ENCODE measurements at regions not wholly inside any gene's neighbourhood (a gene's known extent, or its start where the extent isn't known, plus 50 kb on each side); places are given as distances from the start of the nearest gene placed in this dataset.

DNA sequence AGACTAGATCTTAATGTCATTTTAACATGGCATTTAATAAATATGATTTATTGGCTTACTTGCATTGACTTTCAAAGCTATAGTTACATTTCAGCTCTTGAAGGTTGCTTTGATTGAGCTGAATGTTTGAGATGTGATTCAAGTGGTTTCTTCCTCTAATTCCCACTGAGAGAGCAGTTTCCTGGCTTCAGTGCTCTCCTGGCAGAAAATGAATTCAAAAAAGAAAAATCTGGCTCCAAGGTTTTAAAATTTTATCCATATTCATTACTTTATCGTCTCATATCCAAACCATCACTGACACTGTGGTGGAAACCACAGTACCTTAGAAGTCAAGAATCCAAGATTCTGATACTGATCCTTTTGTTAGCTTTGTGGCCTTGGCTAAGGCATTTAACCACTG lies 263.1 kb upstream of the HSF2 start:
- no peaks in the 10 kb centered on the region for H3K27me3 Mint-ChIP-seq (ENCODE audit: insufficient read depth, low read depth)
- no peaks in the 10 kb centered on the region for H3K4me1 ChIP-seq
- TF ChIP-seq EZH2phosphoT487 (IDR thresholded peaks at IDR 0.05) (no peak), EZH2 (IDR thresholded peaks at IDR 0.05) (no peak)
- TF ChIP-seq, protein P1, sequence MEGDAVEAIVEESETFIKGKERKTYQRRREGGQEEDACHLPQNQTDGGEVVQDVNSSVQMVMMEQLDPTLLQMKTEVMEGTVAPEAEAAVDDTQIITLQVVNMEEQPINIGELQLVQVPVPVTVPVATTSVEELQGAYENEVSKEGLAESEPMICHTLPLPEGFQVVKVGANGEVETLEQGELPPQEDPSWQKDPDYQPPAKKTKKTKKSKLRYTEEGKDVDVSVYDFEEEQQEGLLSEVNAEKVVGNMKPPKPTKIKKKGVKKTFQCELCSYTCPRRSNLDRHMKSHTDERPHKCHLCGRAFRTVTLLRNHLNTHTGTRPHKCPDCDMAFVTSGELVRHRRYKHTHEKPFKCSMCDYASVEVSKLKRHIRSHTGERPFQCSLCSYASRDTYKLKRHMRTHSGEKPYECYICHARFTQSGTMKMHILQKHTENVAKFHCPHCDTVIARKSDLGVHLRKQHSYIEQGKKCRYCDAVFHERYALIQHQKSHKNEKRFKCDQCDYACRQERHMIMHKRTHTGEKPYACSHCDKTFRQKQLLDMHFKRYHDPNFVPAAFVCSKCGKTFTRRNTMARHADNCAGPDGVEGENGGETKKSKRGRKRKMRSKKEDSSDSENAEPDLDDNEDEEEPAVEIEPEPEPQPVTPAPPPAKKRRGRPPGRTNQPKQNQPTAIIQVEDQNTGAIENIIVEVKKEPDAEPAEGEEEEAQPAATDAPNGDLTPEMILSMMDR (IDR thresholded peaks at IDR 0.05), result no peak
- no peak overlapping the region for H3K9ac ChIP-seq
- no peak overlapping the region for H2AFZ ChIP-seq (replicated peaks)
- H3K27ac ChIP-seq, result no peak overlapping the region
- H3K4me2 ChIP-seq, result no peak overlapping the region
- no peak overlapping the region for H3K27ac Mint-ChIP-seq
- H3F3A ChIP-seq (ENCODE audit: low read depth), result no peaks in the 10 kb centered on the region
- no peaks in the 10 kb centered on the region for H3K4me1 Mint-ChIP-seq
- no peaks in the 10 kb centered on the region for H3K36me3 Mint-ChIP-seq
- no peaks in the 10 kb centered on the region for H3K36me3 ChIP-seq
- H4K20me1 ChIP-seq (ENCODE audit: low read depth), result no peaks in the 10 kb centered on the region
- H3K79me2 ChIP-seq (ENCODE audit: low read depth), result no peaks in the 10 kb centered on the region
- H3K9me3 Mint-ChIP-seq, result no peaks in the 10 kb centered on the region
- no peak overlapping the region for H3K4me3 Mint-ChIP-seq
- H3K27me3 ChIP-seq, result no peaks in the 10 kb centered on the region
- H3K4me3 ChIP-seq, result no peak overlapping the region
- no peaks in the 10 kb centered on the region for H3K9me3 ChIP-seq (ENCODE audit: low read depth)
- no peak for DNase-seq (ENCODE audit: low spot score)

DNA sequence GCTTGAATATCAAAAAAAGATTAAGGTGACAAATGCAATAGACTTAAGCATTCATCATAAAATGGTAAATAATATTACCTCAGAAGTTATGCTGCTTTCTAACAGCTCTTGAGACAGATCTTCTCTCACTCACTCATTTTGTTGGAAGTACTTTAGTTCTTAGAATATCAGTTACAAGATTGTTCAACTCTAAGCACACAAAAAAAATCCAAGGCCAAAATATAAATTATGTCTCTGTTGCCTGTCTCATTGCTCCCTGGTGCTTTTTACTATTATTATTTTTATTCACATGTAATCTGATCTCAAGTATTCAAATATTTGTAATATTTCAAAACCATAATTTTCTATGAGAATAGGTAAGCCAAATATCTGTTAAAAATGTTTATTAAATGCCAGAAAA lies 259.4 kb upstream of the HSF2 start:
- TF ChIP-seq EZH2phosphoT487 (IDR thresholded peaks at IDR 0.05) (no peak), EZH2 (IDR thresholded peaks at IDR 0.05) (no peak)
- no peaks in the 10 kb centered on the region for H3K36me3 Mint-ChIP-seq
- no peak overlapping the region for H3K27ac Mint-ChIP-seq
- no peak overlapping the region for H3K9ac ChIP-seq
- no peak overlapping the region for H3K4me3 ChIP-seq
- no peak overlapping the region for H3K27ac ChIP-seq
- no peaks in the 10 kb centered on the region for H3K9me3 ChIP-seq (ENCODE audit: low read depth)
- no peak overlapping the region for H2AFZ ChIP-seq (replicated peaks)
- no peaks in the 10 kb centered on the region for H3K9me3 Mint-ChIP-seq
- H3K27me3 ChIP-seq, result no peaks in the 10 kb centered on the region
- H4K20me1 ChIP-seq (ENCODE audit: low read depth), result no peaks in the 10 kb centered on the region
- H3K4me1 Mint-ChIP-seq, result no peaks in the 10 kb centered on the region
- H3K79me2 ChIP-seq (ENCODE audit: low read depth), result no peaks in the 10 kb centered on the region
- H3F3A ChIP-seq (ENCODE audit: low read depth), result no peaks in the 10 kb centered on the region
- H3K4me2 ChIP-seq, result no peak overlapping the region
- no peaks in the 10 kb centered on the region for H3K27me3 Mint-ChIP-seq (ENCODE audit: insufficient read depth, low read depth)
- H3K4me1 ChIP-seq, result no peaks in the 10 kb centered on the region
- DNase-seq (ENCODE audit: low spot score), result no peak
- H3K36me3 ChIP-seq, result no peaks in the 10 kb centered on the region
- no peak overlapping the region for H3K4me3 Mint-ChIP-seq

GRCh38 chr6:122141246-122141645 lies 258.2 kb upstream of the HSF2 start:
- no peaks in the 10 kb centered on the region for H3F3A ChIP-seq (ENCODE audit: low read depth)
- no peak overlapping the region for H3K27ac ChIP-seq
- H3K9me3 Mint-ChIP-seq, result no peaks in the 10 kb centered on the region
- H3K27me3 Mint-ChIP-seq (ENCODE audit: insufficient read depth, low read depth), result no peaks in the 10 kb centered on the region
- H3K4me3 Mint-ChIP-seq, result no peak overlapping the region
- no peaks in the 10 kb centered on the region for H3K27me3 ChIP-seq
- no peak overlapping the region for H3K27ac Mint-ChIP-seq
- no peaks in the 10 kb centered on the region for H3K79me2 ChIP-seq (ENCODE audit: low read depth)
- TF ChIP-seq, protein P1 (IDR thresholded peaks at IDR 0.05), result no peak
- TF ChIP-seq EZH2 (IDR thresholded peaks at IDR 0.05), result no peak
- TF ChIP-seq EZH2phosphoT487 (IDR thresholded peaks at IDR 0.05), result no peak
- H4K20me1 ChIP-seq (ENCODE audit: low read depth), result no peaks in the 10 kb centered on the region
- no peak for DNase-seq (ENCODE audit: low spot score)
- no peak overlapping the region for H2AFZ ChIP-seq (replicated peaks)
- H3K4me1 Mint-ChIP-seq, result no peaks in the 10 kb centered on the region
- H3K9ac ChIP-seq, result no peak overlapping the region
- no peaks in the 10 kb centered on the region for H3K36me3 ChIP-seq
- H3K4me2 ChIP-seq, result no peak overlapping the region
- H3K9me3 ChIP-seq (ENCODE audit: low read depth), result no peaks in the 10 kb centered on the region
- H3K4me3 ChIP-seq, result no peak overlapping the region
- H3K4me1 ChIP-seq, result no peaks in the 10 kb centered on the region
- no peaks in the 10 kb centered on the region for H3K36me3 Mint-ChIP-seq

- no peak overlapping the region for H3K4me2 ChIP-seq
- Mint-ChIP-seq H3K27ac (no peak overlapping the region), H3K4me3 (no peak overlapping the region), H3K9me3 (no peaks in the 10 kb centered on the region), H3K27me3 (ENCODE audit: insufficient read depth, low read depth) (no peaks in the 10 kb centered on the region), H3K4me1 (no peaks in the 10 kb centered on the region), H3K36me3 (no peaks in the 10 kb centered on the region)
- H2AFZ ChIP-seq (replicated peaks), result no peak overlapping the region
- no peaks in the 10 kb centered on the region for H3K9me3 ChIP-seq (ENCODE audit: low read depth)
- TF ChIP-seq, protein P1 (IDR thresholded peaks at IDR 0.05), result no peak
- TF ChIP-seq EZH2 (IDR thresholded peaks at IDR 0.05) (no peak), EZH2phosphoT487 (IDR thresholded peaks at IDR 0.05) (no peak)
- H3K4me3 ChIP-seq, result no peak overlapping the region
- H3K27me3 ChIP-seq, result no peaks in the 10 kb centered on the region
- no peak for DNase-seq (ENCODE audit: low spot score)
- H3K79me2 ChIP-seq (ENCODE audit: low read depth), result no peaks in the 10 kb centered on the region
- H3K27ac ChIP-seq, result no peak overlapping the region
- no peak overlapping the region for H3K9ac ChIP-seq
- H3K36me3 ChIP-seq, result no peaks in the 10 kb centered on the region
- H3F3A ChIP-seq (ENCODE audit: low read depth), result no peaks in the 10 kb centered on the region
- no peaks in the 10 kb centered on the region for H4K20me1 ChIP-seq (ENCODE audit: low read depth)
- H3K4me1 ChIP-seq, result no peaks in the 10 kb centered on the region
These were observed 255.4 kb upstream of the HSF2 start for GRCh38 chr6:122143813-122144601.

Data from neural progenitor cell (in vitro differentiated cells).